Stomach (tissue), 4 donors: ENCODE measurements at regions not wholly inside any gene's neighbourhood (a gene's known extent, or its start where the extent isn't known, plus 50 kb on each side); places are given as distances from the start of the nearest gene placed in this dataset.

Experiments used
- EP300 ChIP-seq: sonication (generic); formaldehyde crosslinking; IDR thresholded peaks from one replicate; pipeline ENCODE4 v1.6.1; 2017; ENCODE audit warnings: antibody characterized with exemption
- POLR2A ChIP-seq, 4 donors: fragments of 450-650 bp; IDR thresholded peaks; one replicate each; pipeline ENCODE4 v1.6.1; 2016; ENCODE audit warnings: antibody characterized with exemption in 4 of 4, control low read depth in 2 of 4, mild to moderate bottlenecking in 1 of 4, moderate library complexity in 1 of 4
- POLR2AphosphoS5 ChIP-seq, 3 donors: sonication (generic); formaldehyde crosslinking; IDR thresholded peaks; one replicate each; pipeline ENCODE4 v1.6.1; 2016; ENCODE audit warnings: antibody characterized with exemption in 3 of 3
- TF ChIP-seq, protein P1 (sequence below), 7 experiments: fragments of 450-650 bp in 4 of 7; fragments of 200-600 bp in 3 of 7; sonication (generic) in 3 of 7; IDR thresholded peaks; one replicate each; pipeline ENCODE4 v1.5.1; 2016 to 2019; ENCODE audit warnings: antibody characterized with exemption in 7 of 7, control low read depth in 2 of 7, mild to moderate bottlenecking in 1 of 7

DNA sequence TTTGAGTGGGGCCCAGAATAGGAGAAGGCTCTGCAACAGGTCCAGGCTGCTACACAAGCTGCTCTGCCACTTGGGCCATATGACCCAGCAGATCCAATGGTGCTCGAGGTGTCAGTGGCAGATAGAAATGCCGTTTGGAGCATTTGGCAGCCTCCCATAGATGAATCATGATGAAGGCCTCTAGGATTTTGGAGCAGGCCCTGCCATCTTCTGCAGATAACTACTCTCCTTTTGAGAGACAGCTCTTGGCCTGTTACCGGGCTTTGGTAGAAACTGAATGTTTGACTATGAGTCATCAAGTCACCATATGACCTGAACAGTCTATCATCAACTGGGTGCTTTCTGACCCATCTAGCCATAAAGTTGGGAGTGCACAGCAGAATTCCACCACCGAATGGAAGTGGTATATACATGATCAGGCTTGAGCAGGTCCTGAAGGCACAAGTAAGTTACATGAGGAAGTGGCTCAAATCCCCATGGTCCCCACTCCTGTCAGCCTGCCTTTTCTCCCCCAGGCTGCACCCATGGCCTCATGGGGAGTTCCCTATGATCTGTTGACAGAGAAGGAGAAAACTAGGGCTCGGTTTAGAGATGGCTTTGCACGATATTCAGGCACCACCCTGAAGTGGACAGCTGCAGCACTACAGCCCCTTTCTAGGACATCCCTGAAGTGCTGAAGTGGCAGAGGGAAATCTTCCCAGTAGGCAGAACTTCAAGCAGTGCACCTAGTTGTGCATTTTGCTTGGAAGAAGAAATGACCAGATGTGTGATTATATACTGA, 971.4 kb downstream of the MCTP2 start:
- TF ChIP-seq EP300 (no peak), POLR2AphosphoS5 (IDR thresholded peaks at IDR 0.05) (no peak), POLR2A (IDR thresholded peaks at IDR 0.05) (no peak)
- TF ChIP-seq, protein P1, sequence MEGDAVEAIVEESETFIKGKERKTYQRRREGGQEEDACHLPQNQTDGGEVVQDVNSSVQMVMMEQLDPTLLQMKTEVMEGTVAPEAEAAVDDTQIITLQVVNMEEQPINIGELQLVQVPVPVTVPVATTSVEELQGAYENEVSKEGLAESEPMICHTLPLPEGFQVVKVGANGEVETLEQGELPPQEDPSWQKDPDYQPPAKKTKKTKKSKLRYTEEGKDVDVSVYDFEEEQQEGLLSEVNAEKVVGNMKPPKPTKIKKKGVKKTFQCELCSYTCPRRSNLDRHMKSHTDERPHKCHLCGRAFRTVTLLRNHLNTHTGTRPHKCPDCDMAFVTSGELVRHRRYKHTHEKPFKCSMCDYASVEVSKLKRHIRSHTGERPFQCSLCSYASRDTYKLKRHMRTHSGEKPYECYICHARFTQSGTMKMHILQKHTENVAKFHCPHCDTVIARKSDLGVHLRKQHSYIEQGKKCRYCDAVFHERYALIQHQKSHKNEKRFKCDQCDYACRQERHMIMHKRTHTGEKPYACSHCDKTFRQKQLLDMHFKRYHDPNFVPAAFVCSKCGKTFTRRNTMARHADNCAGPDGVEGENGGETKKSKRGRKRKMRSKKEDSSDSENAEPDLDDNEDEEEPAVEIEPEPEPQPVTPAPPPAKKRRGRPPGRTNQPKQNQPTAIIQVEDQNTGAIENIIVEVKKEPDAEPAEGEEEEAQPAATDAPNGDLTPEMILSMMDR (IDR thresholded peaks at IDR 0.05): no peak
